GM12878 (cell line): ENCODE measurements at regions not wholly inside any gene's neighbourhood (a gene's known extent, or its start where the extent isn't known, plus 50 kb on each side); places are given as distances from the start of the nearest gene placed in this dataset.
A peak's percentile ranks its signal among the peaks of the same experiment; 100 is the strongest.

Source experiments
- ATF7 ChIP-seq: fragments of 450-650 bp; IDR thresholded peaks from 2 replicates; pipeline ENCODE4 v1.6.1; 2016; ENCODE audit warnings: low read depth, mild to moderate bottlenecking
- CBFB ChIP-seq: IDR thresholded peaks from 2 replicates; pipeline ENCODE4 v1.6.1; 2016; ENCODE audit warnings: antibody characterized with exemption, low read depth
- CHD2 ChIP-seq: IDR thresholded peaks from 2 replicates; pipeline ENCODE4 v1.6.1; 2011; ENCODE audit warnings: low read depth, low read length, improper control_type of control experiment, borderline replicate concordance
- EED ChIP-seq: sonication (generic); IDR thresholded peaks from 2 replicates; pipeline ENCODE4 v1.6.1; 2016; ENCODE audit warnings: antibody characterized with exemption, low read depth
- EP300 ChIP-seq, 2 experiments: fragments of 150-350 bp in 1 of 2; IDR thresholded peaks; 2 replicates each; pipeline ENCODE4 v1.6.1; 2011 to 2012; ENCODE audit warnings: low read depth in 2 of 2, low read length in 2 of 2, borderline replicate concordance in 1 of 2, improper control_type of control experiment in 1 of 2, inconsistent platforms in 1 of 2; ENCODE audit not compliant: control insufficient read depth in 1 of 2
- ESRRA ChIP-seq: IDR thresholded peaks from 2 replicates; pipeline ENCODE4 v1.6.1; 2012; ENCODE audit warnings: mild to moderate bottlenecking, low read length, improper control_type of control experiment
- HDAC6 ChIP-seq: fragments of 200-600 bp; sonication (generic); IDR thresholded peaks from one replicate; pipeline ENCODE4 v1.8.0; 2017; ENCODE audit warnings: antibody characterized with exemption; ENCODE audit not compliant: unreplicated experiment
- IKZF1 ChIP-seq: fragments of 450-650 bp; conservative IDR thresholded peaks from 2 replicates; pipeline ENCODE4 v1.6.1; 2017; ENCODE audit warnings: antibody characterized with exemption, mild to moderate bottlenecking
- IKZF2 ChIP-seq, 2 experiments: fragments of 450-650 bp; IDR thresholded peaks; 2 replicates each; pipeline ENCODE4 v1.6.1; 2017; ENCODE audit warnings: mild to moderate bottlenecking in 2 of 2, moderate library complexity in 2 of 2
- KDM1A ChIP-seq: fragments of 200-600 bp; sonication (generic); IDR thresholded peaks from 2 replicates; pipeline ENCODE4 v1.6.1; 2016; ENCODE audit warnings: borderline replicate concordance
- MXI1 ChIP-seq: fragments of 150-350 bp; IDR thresholded peaks from 2 replicates; pipeline ENCODE4 v1.6.1; 2011; ENCODE audit warnings: low read depth, mild to moderate bottlenecking, inconsistent platforms, low read length, improper control_type of control experiment
- NBN ChIP-seq: fragments of 450-650 bp; IDR thresholded peaks from 2 replicates; pipeline ENCODE4 v1.6.1; 2016
- RB1 ChIP-seq: fragments of 450-650 bp; formaldehyde crosslinking; IDR thresholded peaks from 2 replicates; pipeline ENCODE4 v1.6.1; 2017; ENCODE audit warnings: mild to moderate bottlenecking, borderline replicate concordance
- RFX5 ChIP-seq: IDR thresholded peaks from 2 replicates; pipeline ENCODE4 v1.6.1; 2011; ENCODE audit warnings: low read depth, low read length, improper control_type of control experiment
- SUZ12 ChIP-seq: fragments of 200-600 bp; sonication (generic); IDR thresholded peaks from one replicate; pipeline ENCODE4 v1.6.1; 2018; ENCODE audit warnings: antibody characterized with exemption, mild to moderate bottlenecking; ENCODE audit not compliant: unreplicated experiment
- TARDBP ChIP-seq: IDR thresholded peaks from 2 replicates; pipeline ENCODE4 v1.6.1; 2016; ENCODE audit warnings: borderline replicate concordance
- TF ChIP-seq, protein P1 (sequence below): fragments of 450-650 bp; IDR thresholded peaks from 2 replicates; pipeline ENCODE4 v1.6.1; 2016; ENCODE audit warnings: mild to moderate bottlenecking, moderate library complexity, borderline replicate concordance
- TF ChIP-seq, protein P2 (sequence below): fragments of 450-650 bp; conservative IDR thresholded peaks from 2 replicates; pipeline ENCODE4 v1.6.1; 2017; ENCODE audit warnings: mild to moderate bottlenecking, moderate library complexity
- TF ChIP-seq, protein P3 (sequence below): IDR thresholded peaks from 2 replicates; pipeline ENCODE4 v1.6.1; 2011; ENCODE audit warnings: low read depth, low read length, improper control_type of control experiment, borderline replicate concordance
- TF ChIP-seq, protein P4 (sequence below): fragments of 450-650 bp; IDR thresholded peaks from 2 replicates; pipeline ENCODE4 v1.6.1; 2017; ENCODE audit warnings: borderline replicate concordance
- TF ChIP-seq, protein P5 (sequence below): fragments of 450-650 bp; IDR thresholded peaks from 2 replicates; pipeline ENCODE4 v1.6.1; 2018; ENCODE audit warnings: borderline replicate concordance, mild to moderate bottlenecking; ENCODE audit not compliant: partially characterized antibody

DNA sequence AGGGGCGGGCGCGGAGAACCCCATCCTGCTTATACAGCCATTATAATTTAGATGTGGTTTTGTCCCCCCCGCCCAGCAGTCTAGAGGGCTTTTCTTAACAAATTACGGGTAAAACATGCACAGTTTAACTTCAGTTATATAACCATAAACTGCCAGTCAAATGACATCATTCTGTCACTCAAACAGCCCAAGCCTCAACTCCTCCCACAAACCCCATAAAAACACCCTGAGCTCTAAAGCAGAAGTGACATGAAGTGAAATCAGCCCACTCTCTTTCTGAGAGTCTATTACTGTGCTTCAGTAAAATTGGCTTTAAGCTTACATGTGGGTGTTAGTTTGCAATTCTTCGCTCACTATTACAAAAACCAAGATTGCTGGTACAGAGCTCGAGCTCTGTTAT is 705.1 kb upstream of the GCFC2 start (continued):
- TF ChIP-seq IKZF1 (no peak), ATF7 (peak; percentile 97), HDAC6 (no peak), EP300 (IDR thresholded peaks at IDR 0.05; ENCODE audit: borderline replicate concordance in 1 of 2, control insufficient read depth in 1 of 2, low read depth in 2 of 2, low read length in 2 of 2) (no peak), EED (no peak), KDM1A (no peak), TARDBP (no peak), SUZ12 (no peak), ESRRA (no peak), RB1 (no peak), NBN (peak; percentile 43; the same call in 1 of the 2 replicates), CHD2 (no peak), RFX5 (no peak), CBFB (no peak), IKZF2 (IDR thresholded peaks at IDR 0.05) (no peak; a peak in 1 of 4 replicates), MXI1 (no peak)
- TF ChIP-seq, protein P1, sequence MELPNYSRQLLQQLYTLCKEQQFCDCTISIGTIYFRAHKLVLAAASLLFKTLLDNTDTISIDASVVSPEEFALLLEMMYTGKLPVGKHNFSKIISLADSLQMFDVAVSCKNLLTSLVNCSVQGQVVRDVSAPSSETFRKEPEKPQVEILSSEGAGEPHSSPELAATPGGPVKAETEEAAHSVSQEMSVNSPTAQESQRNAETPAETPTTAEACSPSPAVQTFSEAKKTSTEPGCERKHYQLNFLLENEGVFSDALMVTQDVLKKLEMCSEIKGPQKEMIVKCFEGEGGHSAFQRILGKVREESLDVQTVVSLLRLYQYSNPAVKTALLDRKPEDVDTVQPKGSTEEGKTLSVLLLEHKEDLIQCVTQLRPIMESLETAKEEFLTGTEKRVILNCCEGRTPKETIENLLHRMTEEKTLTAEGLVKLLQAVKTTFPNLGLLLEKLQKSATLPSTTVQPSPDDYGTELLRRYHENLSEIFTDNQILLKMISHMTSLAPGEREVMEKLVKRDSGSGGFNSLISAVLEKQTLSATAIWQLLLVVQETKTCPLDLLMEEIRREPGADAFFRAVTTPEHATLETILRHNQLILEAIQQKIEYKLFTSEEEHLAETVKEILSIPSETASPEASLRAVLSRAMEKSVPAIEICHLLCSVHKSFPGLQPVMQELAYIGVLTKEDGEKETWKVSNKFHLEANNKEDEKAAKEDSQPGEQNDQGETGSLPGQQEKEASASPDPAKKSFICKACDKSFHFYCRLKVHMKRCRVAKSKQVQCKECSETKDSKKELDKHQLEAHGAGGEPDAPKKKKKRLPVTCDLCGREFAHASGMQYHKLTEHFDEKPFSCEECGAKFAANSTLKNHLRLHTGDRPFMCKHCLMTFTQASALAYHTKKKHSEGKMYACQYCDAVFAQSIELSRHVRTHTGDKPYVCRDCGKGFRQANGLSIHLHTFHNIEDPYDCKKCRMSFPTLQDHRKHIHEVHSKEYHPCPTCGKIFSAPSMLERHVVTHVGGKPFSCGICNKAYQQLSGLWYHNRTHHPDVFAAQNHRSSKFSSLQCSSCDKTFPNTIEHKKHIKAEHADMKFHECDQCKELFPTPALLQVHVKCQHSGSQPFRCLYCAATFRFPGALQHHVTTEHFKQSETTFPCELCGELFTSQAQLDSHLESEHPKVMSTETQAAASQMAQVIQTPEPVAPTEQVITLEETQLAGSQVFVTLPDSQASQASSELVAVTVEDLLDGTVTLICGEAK: no peak
- TF ChIP-seq, protein P2, sequence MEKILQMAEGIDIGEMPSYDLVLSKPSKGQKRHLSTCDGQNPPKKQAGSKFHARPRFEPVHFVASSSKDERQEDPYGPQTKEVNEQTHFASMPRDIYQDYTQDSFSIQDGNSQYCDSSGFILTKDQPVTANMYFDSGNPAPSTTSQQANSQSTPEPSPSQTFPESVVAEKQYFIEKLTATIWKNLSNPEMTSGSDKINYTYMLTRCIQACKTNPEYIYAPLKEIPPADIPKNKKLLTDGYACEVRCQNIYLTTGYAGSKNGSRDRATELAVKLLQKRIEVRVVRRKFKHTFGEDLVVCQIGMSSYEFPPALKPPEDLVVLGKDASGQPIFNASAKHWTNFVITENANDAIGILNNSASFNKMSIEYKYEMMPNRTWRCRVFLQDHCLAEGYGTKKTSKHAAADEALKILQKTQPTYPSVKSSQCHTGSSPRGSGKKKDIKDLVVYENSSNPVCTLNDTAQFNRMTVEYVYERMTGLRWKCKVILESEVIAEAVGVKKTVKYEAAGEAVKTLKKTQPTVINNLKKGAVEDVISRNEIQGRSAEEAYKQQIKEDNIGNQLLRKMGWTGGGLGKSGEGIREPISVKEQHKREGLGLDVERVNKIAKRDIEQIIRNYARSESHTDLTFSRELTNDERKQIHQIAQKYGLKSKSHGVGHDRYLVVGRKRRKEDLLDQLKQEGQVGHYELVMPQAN: no peak
- TF ChIP-seq, protein P3, sequence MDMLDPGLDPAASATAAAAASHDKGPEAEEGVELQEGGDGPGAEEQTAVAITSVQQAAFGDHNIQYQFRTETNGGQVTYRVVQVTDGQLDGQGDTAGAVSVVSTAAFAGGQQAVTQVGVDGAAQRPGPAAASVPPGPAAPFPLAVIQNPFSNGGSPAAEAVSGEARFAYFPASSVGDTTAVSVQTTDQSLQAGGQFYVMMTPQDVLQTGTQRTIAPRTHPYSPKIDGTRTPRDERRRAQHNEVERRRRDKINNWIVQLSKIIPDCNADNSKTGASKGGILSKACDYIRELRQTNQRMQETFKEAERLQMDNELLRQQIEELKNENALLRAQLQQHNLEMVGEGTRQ: no peak
- TF ChIP-seq, protein P4, sequence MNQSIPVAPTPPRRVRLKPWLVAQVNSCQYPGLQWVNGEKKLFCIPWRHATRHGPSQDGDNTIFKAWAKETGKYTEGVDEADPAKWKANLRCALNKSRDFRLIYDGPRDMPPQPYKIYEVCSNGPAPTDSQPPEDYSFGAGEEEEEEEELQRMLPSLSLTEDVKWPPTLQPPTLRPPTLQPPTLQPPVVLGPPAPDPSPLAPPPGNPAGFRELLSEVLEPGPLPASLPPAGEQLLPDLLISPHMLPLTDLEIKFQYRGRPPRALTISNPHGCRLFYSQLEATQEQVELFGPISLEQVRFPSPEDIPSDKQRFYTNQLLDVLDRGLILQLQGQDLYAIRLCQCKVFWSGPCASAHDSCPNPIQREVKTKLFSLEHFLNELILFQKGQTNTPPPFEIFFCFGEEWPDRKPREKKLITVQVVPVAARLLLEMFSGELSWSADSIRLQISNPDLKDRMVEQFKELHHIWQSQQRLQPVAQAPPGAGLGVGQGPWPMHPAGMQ: no peak
- TF ChIP-seq, protein P5, sequence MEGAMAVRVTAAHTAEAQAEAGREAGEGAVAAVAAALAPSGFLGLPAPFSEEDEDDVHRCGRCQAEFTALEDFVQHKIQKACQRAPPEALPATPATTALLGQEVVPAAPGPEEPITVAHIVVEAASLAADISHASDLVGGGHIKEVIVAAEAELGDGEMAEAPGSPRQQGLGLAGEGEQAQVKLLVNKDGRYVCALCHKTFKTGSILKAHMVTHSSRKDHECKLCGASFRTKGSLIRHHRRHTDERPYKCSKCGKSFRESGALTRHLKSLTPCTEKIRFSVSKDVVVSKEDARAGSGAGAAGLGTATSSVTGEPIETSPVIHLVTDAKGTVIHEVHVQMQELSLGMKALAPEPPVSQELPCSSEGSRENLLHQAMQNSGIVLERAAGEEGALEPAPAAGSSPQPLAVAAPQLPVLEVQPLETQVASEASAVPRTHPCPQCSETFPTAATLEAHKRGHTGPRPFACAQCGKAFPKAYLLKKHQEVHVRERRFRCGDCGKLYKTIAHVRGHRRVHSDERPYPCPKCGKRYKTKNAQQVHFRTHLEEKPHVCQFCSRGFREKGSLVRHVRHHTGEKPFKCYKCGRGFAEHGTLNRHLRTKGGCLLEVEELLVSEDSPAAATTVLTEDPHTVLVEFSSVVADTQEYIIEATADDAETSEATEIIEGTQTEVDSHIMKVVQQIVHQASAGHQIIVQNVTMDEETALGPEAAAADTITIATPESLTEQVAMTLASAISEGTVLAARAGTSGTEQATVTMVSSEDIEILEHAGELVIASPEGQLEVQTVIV: no peak
